GM23338 (cell line): ENCODE measurements at regions not wholly inside any gene's neighbourhood (a gene's known extent, or its start where the extent isn't known, plus 50 kb on each side); places are given as distances from the start of the nearest gene placed in this dataset.
"Not testable (repeated sequence)": the region's sequence is repeated elsewhere in the genome, so short reads cannot be mapped to it uniquely, and the experiment has no call there.

Experiments
- CTCF ChIP-seq, 2 experiments: fragments of 200-600 bp in 1 of 2; sonication (generic) in 1 of 2; conservative IDR thresholded peaks; 2 replicates each; pipeline versions ENCODE4 v1.5.1 to v1.6.1; 2016 to 2017; ENCODE audit warnings: antibody characterized with exemption in 2 of 2, low read depth in 2 of 2, mild to moderate bottlenecking in 2 of 2, moderate library complexity in 1 of 2
- NANOG ChIP-seq: IDR thresholded peaks from 2 replicates; pipeline ENCODE4 v1.6.1; 2016; ENCODE audit warnings: antibody characterized with exemption, borderline replicate concordance
- ZNF331 ChIP-seq: fragments of 250-450 bp; sonication (Bioruptor Pico); IDR thresholded peaks from 2 replicates; pipeline ENCODE4 v1.5.0; 2020; ENCODE audit warnings: low read depth, mild to moderate bottlenecking, moderate library complexity

DNA sequence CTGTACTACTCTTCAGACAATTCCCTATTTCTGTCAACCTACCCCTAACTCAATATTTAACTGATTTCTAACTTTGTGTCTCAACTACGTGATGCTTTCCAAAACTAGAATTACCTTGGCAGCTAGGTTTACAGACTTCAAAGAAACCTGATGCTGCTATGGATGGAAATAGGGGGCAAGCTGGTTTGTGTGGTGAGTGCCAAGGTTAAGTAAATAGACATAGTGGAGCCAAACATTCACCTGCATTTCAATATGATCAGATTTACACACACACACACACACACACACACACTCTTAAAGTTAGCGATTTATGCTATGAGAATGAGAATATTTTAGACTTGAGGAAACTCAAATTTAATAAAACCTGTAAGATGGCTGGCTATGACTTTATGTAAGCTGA is 52.1 kb upstream of the POMZP3 start:
- not testable (repeated sequence) for TF ChIP-seq CTCF (conservative IDR thresholded peaks at IDR 0.05; ENCODE audit: low read depth in 2 of 2); ZNF331 (CRISPR knock-in tag); NANOG
